EL (cell line): ENCODE measurements at regions not wholly inside any gene's neighbourhood (a gene's known extent, or its start where the extent isn't known, plus 50 kb on each side); places are given as distances from the start of the nearest gene placed in this dataset.
"Not testable (repeated sequence)": the region's sequence is repeated elsewhere in the genome, so short reads cannot be mapped to it uniquely, and the experiment has no call there.

Source experiments
- DNase-seq: peaks from one replicate; pipeline ENCODE4 v3.0.0-alpha.2; 2016

DNA sequence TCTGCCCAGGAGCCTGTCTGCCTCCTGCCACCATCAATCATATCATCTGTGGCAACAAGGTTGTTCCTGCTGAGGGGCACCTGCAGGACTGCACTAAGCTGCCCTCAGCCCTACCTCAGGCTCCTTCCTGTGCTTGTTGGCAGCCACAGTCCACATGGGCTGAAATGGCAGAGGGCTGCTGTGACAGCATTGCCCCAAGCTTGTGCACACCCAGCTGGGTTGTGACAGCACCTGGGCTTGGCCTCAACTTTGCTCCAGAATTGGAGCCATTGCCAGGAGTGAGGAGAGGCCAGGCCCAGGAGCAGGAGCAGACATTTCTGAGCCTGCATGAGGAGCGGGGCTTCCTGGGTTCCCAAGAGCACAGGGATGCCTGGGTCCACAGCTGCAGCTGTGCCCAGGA, 340.9 kb upstream of the CHRM2 start:
- no peak for DNase-seq

DNA sequence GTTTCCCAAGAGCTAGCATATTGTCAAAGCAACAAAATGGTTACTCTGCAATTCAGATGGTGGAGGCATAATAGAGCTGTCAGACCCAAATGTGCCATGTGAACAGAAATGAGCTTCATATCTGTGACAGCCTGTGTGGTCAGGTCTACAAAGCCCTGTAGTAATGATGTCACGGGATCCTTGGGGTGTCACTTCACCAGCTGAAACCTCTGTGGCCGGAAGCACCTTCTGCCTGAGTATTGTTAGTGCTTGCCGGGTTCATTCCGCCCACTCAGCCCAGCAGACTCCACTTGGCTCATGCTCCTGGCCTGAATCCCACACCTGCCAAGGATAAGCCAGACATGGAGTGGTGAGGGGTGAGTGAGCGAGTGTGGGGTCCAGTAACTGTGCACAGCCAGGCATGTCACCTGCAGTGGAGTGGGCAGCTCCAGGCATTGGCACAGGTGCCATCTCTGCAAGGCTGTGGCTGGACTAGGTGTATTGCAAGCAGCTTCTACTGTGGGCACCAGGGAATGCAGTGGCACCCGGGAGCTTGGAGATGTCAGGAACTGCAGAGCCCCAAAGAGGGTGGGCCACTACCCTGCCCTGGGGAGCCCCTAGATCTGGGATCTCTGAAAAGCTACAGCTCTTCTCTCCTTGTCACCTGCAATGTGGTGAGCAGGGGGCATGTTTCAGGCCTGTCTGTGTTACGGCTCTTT, 341.9 kb upstream of the CHRM2 start:
- no peak for DNase-seq

DNA sequence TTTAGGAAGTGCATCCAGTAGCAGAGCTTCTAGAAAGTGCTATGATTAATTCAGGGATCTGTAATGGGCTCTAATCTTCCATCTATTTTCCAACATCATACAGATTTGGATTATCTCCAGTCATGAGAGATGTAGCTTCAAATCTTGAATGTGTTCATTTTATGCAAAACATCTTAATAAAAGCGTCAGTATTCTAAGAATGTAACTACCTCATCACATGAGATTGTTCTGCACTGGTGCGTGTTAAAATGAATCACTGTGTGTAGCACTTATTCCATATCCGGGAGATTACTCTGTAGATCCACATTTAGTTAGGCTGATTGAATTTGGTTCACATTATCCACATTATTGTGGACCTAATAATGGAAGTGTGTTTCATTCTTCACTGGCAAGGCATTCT, 344.9 kb upstream of the CHRM2 start:
- DNase-seq: peak; percentile 77

DNA sequence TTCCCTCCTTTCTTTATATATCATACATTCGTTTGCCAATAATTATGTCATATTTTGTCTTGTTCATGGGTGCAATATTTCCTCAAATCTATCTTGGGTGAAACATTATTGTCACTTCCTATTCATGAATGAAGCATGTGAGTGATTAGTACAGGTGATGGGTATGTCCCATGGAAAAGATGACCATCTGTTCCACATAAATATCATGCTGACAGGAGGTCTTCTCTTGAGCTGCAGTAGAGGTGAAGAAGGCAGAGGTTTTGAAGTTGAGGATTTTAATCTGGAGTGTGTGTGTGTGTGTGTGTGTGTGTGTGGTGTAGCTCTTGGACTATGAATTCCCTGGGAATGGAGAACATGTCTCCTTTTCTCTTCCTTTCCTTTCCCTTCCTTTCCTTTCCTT, 350.5 kb upstream of the CHRM2 start:
- DNase-seq: no peak

DNA sequence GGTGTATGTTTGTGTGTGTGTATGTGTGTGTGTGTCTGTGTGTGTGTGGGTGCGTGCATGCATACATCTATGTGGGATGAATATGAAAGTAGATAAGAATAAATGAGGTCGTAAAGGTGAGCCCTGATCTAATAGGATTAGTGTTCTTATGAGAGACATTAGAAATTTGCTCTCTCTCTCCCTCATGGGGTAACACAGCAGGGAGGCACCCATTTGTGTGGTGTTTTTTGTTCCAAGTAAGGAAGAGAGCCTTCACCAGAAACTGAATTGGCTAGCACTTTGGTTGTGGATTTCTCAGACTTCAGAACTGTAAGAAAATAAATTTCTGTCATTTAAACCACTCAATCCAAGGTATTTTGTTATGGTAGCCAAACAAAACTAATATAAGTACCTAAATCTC, 353.7 kb upstream of the CHRM2 start:
- DNase-seq: no peak

DNA sequence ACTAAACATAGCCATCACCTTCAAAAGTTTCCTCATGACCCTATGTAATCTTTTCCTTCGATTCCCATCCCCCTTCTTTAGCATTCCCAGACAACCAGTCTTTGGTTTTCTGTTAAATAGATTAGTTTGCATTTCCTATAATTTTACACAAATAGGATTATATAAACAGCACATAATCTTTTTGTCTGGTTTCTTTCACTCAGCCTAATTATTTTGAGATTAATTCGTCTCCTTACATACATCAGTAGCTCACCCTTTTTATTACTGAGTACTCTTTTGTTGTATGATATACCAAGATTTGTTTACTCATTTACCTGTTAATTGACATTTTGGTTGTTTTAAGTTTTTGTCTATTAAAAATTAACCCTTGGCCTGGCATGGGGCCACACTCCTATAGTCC, 354.7 kb upstream of the CHRM2 start:
- no peak for DNase-seq

DNA sequence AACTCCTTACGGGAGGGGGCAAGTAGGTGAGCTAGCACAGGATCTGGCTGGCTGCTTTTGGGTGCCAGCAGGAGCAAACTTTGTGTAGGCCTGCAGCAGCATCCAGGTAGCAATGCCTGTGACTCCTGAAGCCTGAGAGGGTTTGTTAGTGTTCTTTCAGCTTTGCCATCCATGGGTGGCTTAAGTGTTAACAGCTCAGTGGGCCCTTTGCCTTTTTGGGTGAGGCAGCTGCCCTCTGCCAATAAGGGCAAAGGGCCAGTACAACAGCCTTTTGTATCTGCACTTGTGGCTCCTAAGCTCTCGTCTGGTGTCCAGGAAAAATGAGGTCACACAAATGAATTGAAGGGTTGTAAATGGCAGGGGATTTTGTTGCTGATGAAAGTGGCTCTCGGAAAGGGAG, 359.0 kb upstream of the CHRM2 start:
- DNase-seq: no peak

DNA sequence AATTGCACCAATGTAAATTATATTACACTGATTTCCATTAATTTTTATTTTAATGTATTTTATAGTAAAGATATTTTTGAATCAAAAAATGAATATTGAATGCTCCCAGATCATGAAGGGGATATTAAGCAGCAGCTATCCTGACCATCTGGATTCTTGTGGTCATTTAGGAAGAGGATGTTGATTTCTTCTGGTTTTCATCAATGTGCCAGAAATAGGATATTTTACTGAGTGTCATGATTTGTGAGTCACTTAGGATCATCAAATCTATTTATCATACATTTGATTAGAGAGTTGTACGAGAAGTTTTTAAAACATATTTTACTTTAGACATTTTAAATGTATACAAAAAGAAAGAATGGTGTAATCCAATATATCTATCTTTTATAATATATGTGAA, 366.3 kb upstream of the CHRM2 start:
- peak; percentile 21 for DNase-seq

DNA sequence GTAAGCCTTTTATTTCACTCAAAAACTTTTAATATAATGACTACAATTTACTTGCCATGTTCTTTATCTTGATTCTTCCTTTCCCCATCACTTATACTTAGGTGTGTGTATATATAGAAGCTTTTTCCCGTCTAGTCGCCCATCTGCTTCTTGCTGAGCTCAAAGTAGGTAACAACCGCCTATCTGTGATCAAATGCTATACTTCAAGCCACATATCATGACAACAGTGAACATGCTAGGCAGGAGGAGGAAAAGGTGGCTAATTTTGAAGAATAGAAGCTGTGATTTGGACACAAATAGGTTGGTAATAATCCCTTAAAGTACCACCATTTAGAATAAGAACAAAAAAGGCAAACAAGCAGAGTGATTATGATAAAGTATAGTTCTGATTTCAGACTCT, 367.3 kb upstream of the CHRM2 start:
- DNase-seq: no peak

DNA sequence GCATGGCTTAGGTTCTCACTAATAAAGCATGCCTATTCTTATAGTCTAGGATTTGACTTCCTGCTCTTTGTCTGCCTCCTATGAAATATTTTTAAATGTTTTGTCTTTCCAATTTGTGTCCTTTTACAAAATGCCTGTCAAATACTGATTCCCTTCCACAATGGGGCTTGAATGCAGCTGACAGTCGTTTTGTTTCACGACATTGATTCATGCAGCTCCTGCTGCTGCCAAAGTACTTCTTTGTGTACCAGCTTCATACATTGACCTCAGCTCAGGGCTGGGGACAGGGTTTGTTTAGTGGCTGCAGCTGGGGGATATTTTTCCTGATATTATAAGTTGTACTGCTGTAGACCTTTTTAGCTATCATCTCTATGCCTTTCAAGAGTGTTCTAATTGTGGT, 371.9 kb upstream of the CHRM2 start:
- DNase-seq: no peak

DNA sequence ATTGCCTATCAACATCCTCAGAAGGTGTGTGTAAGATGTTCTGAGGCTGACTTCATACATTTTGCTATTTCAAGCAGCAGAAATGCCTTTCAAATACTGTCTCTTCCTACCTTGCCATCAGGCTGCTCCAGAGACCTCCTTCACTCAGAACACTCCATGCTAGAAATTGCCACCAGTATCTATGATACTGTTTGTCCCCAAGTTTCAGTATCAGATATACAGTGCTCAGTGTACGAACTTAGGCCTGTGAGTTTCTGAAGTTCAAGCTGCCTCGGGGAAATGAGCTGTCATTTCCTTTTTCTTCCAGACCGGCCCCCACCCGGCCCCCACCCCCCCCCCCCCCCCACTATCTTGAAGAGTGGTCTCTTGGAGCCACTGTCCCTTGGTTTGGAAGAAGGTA, 373.4 kb upstream of the CHRM2 start:
- DNase-seq: no peak

DNA sequence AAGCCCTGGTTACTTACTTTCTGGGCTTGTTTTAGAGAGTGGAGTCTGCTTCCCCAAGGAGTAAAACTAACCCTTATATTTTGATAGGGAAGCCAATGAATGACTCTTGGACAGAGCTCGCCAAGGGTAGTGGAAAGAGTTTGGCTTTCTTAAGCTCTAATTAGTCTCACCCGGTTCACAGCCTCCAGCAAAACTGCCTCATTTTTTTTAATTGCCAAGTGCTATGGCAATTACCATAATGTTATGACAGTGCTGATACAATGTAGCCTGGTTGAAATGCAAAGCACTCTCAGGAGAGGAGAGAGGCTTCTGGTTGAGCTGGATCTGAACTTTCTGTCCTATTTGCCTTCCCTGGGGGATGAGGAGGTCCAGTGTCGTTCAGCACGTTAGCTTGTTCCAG, 376.1 kb upstream of the CHRM2 start:
- DNase-seq: no peak

DNA sequence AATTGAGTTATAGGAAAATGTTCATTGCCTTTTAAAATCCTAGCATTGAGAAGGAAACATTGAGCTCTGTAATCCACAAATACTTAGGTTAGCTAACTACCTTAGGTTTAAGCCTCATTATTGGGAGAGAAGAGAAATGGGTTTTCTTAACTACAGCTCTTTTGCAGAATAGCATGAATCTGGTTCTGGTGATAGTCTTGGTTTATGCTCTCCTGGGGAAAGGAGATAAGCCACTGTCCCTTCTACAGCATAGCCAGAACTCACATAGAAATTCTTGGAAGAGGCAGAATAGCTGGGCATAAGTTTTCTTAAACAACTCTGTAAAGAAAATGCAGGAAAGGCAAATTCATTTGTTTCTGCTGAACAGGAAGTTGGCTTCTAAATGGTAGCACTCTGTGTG, 378.6 kb upstream of the CHRM2 start:
- no peak for DNase-seq

DNA sequence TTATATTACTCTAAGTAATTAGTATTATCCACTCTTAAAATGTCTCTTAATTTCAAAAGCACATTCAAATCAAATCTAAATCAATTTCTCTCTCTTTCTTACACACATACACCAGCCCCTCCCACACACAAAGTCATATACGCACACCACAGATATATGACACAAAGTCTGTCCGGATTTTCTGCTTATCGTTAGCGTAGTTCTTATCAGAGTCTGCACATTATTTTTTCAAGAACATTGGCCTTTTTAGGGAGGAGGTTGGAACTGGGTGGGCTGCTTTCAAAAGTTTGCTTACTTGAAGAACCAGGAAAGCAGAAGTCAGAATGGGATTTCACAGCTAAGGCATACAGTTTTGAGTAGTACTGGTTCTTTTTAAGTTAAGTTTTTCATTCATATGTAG, 387.6 kb upstream of the CHRM2 start:
- no peak for DNase-seq

DNA sequence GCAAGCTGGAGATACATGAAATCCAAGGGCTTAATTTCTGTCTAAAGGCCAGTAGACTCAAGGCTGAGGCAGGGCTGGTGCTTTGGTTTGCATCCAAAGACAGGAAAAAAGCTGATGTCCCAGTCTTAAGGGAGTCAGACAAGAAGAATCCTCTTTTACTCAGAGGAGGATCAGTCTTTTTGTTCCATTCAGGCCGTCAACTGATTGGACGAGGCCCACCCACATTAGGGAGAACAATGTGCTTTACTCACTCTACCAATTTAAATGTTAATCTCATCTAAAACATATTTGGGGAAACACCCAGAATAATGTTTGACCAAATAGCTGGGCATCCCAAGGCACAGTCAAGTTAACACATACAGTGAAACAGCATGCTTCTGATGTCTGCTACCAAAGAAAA, 388.5 kb upstream of the CHRM2 start:
- no peak for DNase-seq

DNA sequence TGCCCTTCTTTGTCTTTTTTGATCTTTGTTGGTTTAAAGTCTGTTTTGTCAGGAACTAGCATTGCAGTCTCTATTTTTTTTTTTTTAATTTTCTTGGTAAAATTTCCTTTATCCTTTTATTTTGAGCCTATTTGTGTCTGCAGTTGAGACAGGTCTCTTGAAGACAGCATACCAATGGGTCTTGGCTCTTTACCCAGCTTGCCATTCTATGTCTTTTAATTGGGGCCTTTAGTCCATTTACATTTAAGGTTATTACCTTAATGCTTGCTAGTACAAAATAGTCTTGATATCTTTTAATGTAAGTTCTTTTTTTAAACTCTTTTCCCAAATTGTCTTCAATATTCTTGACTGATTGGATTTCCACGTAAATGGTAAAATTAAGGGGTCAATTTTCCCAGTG, 398.3 kb upstream of the CHRM2 start:
- DNase-seq: no peak

DNA sequence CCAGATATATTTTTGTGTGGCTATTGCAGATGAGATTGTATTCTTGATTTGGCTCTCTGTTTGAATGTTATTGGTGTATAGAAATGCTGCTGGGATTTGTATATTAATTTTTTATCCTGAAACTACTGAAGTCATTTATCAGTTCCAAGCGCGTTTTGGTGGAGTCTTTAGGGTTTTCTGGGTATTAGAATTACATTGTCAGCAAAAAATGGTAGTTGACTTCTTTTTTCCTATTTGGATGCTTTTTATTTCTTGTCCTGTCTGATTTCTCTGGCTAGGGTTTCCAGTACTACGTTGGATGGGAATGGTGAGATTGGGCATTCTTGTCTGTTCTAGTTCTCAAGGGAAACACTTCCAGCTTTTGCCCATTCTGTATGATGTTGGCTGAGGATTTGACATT, 415.5 kb upstream of the CHRM2 start:
- DNase-seq: no peak

DNA sequence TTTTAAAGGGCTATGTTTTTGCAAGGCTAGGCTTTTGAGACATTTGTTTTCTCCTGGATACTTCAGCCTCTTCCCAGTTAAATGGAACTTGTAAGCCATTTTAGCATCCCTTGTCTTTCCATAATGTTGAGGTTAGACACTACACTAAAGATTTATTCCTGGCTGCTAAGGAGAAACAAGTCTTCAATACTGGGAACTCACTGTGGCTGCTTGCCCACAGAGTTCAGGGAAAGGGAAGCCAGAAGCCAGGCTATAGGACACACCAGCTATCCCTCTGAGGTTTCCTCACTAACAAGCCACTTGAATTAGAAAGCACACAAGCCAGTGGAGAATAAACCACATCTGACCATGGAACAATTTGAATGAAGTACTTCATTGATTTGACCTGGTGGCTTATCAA, 421.7 kb upstream of the CHRM2 start:
- DNase-seq: no peak

DNA sequence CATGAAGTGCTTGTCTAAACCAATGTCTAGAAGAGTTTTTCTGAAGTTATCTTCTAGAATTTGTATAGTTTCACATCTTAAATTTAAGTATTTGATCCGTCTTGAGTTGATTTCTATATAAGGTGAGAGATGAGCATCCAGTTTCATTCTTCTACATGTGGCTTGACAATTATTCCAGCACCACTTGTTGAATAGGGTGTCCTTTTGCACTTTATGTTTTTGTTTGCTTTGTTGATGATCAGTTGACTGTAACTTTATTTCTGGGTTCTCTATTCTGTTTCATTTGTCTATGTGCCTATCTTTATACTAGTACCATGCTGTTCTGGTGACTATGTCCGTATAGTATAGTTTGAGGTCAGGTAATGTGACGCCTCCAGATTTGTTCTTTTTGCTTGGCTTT, 426.6 kb upstream of the CHRM2 start:
- DNase-seq: no peak

DNA sequence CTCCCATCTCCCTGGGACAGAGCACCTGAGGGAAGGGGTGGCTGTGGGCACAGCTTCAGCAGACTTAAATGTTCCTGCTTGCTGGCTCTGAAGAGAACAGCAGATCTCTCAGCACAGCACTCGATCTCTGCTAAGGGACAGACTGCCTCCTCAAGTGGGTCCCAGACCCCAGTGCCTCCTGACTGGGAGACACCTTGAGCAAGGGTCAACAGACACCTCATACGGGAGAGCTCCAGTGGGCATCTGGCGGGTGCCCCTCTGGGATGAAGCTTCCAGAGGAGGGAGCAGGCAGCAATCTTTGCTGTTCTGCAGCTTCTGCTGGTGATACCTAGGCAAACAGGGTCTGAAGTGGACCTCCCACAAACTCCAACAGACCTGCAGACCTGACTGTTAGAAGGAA, 436.7 kb upstream of the CHRM2 start:
- not testable (repeated sequence) for DNase-seq

DNA sequence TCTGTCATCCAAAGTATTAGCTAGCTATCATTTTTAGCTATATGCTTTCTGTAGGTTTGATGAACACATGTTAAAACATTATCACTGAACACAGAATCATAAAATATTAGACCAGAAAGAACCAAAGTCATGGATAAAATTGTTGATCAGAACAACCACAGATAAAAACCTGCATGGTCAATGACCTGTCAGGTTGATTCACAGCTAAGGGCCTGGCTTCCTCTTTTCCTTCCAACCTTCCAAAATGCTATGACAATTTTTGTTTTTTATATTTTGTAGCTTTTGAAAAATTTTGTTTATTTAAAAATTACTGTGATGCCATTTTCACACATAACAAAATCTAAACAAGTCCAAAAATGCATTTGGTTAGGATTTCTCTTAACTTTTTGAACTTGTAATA, 444.4 kb upstream of the CHRM2 start:
- no peak for DNase-seq

DNA sequence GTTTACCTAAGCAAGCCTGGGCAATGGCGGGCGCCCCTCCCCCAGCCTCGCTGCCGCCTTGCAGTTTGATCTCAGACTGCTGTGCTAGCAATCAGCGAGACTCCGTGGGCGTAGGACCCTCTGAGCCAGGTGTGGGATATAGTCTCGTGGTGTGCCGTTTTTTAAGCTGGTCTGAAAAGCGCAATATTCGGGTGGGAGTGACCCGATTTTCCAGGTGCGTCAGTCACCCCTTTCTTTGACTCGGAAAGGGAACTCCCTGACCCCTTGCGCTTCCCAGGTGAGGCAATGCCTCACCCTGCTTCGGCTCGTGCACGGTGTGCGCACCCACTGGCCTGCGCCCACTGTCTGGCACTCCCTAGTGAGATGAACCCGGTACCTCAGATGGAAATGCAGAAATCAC, 442.6 kb upstream of the MTPN start:
- DNase-seq: not testable (repeated sequence)

DNA sequence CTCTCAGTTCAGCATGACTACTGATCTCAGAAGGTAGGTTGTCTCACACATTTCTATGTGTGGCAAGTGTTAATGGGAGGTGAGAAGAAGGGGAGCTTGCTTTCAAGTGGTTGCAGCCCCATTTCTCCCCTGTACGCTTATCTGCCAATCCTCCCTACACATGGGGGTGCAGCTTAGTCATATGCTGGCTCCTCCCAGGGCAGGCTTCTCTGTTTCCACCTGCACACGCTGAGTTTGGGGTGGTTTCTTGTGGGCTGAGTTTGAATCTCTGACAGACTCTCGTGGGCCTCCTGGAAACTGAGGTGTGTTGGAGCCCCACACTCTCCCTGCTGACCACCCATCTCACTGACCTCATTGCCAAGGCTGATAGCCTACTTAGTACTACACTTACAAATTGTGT, 435.8 kb upstream of the MTPN start:
- no peak for DNase-seq

DNA sequence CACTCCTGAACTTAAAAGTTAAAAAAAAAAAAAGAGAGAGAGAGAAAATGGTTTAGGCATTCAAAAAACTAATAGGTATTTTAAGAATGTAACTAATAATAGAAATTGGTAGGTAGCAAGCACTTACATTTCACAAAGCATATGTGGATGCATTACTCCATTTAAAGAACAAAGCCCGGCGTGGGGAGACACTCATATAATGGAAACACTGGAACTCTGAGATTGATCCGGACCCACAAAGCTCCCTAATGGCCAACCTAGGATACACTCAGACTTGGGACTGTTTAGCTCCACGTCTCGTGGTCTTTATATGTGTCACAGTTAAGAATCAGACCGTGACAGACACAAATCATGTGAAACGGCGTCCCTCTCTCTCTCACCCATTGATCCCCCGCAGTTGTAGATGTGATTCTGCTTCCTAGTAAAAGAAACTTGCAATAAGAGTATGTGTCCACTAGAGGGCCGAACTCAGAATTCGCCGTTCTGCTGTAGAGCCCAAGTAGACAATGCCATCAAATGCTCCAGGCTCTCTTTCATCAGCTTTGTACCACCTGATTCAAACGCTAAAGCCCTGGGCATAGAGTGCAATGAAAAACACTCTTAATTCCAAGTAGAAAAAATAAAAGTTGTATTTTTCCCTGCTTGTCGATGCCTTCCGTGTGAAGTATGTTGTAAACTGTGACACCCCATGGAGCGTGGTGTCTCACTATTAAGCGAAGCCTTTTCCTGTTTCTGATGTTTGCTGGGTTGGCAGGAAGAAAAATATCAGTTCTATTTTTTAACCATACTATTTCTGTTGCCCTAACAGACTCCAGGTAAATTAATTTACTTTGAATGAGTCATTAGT, 429.0 kb upstream of the MTPN start:
- DNase-seq: peak; percentile 67

DNA sequence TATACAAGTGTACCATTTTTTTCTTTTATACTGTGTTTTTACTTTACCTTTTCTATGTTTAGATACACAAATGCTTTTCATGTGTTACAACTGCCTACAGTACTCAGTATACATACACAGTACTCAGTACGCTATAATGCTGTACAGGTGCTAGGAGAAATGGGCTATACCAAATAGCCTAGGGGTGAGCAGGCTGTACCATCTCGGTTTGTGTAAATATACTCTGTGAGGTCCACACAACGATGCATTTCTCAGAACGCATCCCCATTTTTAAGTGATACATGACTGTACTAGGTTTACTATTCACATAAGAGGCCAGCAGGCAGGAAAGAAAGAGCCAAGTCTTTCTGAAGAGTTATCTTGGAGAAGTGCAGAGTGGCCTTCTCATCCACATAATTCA, 426.4 kb upstream of the MTPN start:
- DNase-seq: no peak
